Activated effector memory CD4-positive, alpha-beta T cell treated with Interleukin-2 at 50 U/mL for 16 hours (primary cell): ENCODE measurements at regions not wholly inside any gene's neighbourhood (a gene's known extent, or its start where the extent isn't known, plus 50 kb on each side); places are given as distances from the start of the nearest gene placed in this dataset.

Experiments used
- DNase-seq: peaks from one replicate; pipeline ENCODE4 v3.0.0-alpha.2; 2020

DNA sequence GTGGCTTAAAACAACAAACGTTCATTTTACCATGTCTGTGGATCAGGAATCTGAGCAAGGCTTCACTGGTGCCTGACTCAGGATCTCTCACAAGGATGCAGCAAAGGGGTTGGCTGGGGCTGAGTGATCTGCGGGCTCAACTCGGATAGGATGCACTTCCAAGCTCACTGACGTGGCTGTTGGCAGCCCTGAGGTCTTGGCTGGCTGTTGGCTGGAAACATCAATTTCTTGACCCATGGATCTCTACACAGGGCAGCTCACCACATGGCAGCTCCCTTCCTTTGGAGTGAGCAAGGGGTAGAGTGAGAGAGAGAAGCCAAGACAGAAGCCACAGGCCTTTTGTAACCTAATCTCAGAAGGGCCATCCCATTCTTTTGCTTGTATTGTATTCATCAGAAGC, 202.1 kb downstream of the NXNL2 start:
- DNase-seq = no peak

- no peak for DNase-seq
Measured at GRCh38 chr9:88737876-88738275, 202.9 kb downstream of the NXNL2 start.

GRCh38 chr9:88738709-88739108, 203.7 kb downstream of the NXNL2 start:
- no peak for DNase-seq

DNA sequence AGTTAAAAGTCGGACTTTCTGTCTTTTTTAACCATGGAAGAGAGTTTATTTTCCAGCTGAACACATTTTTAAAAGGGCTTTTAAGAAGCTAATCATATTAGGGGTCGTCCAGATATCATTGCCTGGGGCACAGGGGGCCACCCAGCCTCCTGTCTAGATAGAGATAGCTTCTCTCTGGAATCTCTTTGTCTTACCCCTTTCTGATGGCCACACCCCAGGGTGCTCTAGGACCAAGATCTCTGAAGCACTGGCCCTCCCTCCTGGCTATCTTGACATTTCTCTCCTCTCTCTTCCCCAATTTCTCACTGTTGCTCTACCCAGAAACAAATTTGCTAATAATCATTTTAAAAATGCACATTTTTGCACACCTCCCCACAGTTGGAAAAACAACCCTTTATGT, 204.4 kb downstream of the NXNL2 start:
- DNase-seq = no peak

DNA sequence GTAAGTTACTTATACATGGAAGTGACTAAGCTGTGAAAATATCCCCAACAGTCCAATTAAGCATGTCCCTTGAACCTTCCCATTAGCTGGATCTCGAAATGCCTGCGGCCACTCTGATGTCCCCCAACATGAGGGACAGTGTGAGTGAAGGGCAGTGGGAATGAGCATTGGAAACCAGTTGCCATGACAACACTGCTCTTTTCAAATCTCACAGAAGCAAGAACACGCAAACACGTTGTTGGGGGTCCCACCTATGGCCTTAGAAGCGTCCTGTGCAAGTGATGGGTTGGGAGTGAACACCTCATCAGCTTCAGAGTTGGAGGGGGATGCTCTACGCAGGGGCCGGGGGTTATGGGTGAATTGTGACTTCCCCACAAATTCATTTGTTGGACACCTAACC, 205.9 kb downstream of the NXNL2 start:
- DNase-seq = no peak

- DNase-seq = no peak
Measured at GRCh38 chr9:88741335-88741734, 206.4 kb downstream of the NXNL2 start.

DNA sequence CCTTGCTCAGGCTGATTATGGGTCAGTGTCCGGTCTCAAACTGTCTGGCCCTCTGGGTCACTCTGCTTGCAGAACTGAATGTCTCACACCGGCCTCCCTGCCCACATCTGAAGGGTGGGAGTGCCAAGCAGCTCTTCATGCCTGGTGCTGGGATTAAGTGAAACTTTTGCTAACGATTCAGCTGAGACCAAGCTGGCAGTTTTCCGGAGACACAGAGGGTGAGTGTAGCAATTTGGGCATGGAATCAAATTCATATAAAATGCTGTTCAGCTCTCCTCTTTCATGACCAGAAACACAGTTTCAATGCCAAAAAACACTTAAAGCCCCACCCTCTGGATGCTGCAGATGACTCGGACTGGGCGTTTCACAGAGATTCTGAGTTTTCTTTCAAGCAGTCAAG, 207.5 kb downstream of the NXNL2 start:
- DNase-seq = no peak

GRCh38 chr9:88742905-88743304, 207.9 kb downstream of the NXNL2 start:
- no peak for DNase-seq

- no peak for DNase-seq
Measured at GRCh38 chr9:88745276-88746001, 210.5 kb downstream of the NXNL2 start.

DNA sequence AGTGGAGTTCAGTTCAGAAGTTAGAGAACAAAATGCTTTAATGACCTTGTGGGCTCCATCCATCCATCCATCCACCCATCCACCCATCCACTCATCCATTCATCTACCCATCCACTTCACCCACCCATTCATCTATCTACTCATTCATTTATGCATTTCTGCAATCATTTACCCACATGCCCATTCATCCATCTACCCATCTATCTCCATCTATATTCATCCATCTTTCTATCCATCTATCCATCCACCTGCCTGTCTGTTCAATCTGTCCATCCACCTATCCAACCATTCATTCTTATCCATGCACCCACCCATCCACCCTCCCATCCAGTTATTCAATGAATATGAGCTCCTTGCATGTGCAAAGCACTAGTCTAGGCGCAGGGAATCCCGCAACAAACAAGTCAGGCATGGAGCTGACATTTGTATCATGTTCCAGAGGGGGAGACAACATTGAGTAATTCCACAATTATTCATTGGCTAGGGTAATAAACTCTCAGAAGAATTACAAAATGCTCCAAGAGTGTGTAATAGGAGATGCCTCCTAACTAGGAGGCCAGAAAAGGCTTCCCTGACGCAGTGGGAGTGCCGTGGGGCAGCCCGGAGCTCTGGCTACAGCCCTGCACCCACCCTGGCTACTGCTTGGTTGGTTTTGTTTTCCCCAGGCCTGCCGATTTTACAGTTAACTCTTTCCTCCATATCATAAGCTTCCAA, 211.2 kb downstream of the NXNL2 start:
- no peak for DNase-seq

DNA sequence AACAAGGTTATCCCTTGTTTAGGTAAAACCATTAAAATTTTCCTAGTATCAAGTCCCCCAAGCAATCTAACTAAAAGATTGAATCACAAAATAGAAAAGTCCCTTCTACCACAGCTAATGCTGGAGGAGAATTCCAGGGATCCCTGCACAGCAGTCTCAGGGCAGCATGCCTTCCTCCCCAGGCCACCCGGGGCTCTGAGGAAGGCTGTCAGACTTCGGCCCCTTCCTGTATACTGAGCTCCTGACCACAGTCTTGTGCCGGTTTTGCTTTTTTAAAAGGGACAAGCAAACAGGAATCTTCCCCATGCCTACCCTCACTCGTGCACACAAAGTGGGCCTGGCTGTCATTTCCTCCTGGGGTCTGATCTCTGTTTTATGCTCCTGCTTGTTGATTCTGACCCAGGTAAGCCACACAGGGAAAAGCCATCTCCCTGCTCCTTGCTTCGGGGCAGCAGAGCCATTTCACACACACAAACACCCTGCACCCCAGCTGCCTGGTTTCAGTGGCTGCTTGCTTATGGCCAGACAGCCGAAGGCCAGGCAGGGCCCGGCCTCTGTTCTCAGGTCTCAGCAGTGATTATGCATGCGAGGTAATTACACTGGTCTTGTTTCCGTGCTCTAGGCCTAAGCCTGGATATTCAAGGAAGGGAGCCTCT, 211.9 kb downstream of the NXNL2 start:
- no peak for DNase-seq

- no peak for DNase-seq
Measured at GRCh38 chr9:88747768-88748167, 212.8 kb downstream of the NXNL2 start.

- no peak for DNase-seq
Measured at GRCh38 chr9:88748566-88749261, 213.7 kb downstream of the NXNL2 start.

DNA sequence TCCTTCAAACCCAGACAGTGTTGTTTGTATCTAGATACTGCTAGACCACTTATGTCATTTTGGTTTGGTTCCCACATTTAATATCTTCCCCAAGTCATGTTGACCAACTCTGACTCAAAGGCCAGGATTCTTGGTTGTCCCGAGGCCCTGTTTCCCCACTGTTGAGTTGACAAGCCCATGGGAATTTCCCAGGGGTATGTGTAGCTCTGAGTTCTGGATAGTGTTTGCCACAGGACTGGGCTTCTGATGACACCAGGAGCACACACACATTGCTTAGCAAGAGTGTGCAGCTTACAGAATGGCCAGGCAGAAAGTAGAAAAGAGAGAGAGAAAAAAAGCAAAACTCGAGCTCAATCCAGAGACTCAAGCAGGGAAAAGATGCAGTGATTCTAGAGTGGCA, 214.4 kb downstream of the NXNL2 start:
- DNase-seq = no peak

DNA sequence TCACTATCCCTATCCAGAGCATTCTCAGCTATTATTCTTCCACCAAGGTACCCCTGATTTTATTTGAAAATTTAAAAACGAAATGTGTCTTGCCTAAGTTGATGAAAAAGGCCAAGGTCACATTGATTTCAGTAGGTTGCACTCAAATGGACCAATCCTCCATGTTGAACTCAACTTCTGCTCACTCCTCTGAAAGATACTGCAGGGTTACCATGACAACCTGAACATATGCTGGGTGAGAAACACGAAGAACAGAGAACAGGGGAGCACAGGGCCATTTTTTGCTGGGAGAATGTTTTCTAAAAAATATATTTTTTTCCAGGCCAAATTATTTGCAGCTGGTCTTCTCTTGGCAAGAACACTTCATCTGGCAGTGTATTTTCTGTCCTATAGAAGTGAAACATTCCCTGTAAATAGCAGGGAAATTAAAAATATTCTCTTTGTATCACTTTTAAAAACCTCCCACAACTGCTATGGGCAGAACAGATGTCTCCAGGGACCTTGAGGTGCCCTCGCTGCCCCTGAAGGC, 215.9 kb downstream of the NXNL2 start:
- no peak for DNase-seq

DNA sequence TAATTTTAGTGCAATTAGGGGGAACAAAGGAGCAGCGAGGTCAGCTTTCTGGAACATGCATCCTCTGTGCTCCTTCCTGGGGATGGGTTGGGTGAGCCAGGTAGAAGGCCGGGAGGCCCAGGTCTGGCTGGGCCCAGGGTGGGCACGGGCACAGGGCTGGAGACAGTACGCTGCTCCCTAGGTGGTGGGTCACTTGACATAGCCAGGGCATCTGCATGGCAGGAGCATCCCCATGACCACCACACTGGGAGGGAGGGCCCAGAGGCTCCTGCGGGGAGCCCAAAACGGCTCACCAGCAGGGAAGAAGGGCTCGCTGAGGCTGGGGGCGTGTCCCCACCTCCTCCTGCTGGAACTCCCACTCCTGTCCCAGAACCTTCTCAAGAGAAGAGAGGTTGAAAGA, 216.8 kb downstream of the NXNL2 start:
- no peak for DNase-seq

- DNase-seq = no peak
Measured at GRCh38 chr9:88753691-88754367, 218.9 kb downstream of the NXNL2 start.

- DNase-seq = no peak
Measured at GRCh38 chr9:88754452-88754851, 219.5 kb downstream of the NXNL2 start.

DNA sequence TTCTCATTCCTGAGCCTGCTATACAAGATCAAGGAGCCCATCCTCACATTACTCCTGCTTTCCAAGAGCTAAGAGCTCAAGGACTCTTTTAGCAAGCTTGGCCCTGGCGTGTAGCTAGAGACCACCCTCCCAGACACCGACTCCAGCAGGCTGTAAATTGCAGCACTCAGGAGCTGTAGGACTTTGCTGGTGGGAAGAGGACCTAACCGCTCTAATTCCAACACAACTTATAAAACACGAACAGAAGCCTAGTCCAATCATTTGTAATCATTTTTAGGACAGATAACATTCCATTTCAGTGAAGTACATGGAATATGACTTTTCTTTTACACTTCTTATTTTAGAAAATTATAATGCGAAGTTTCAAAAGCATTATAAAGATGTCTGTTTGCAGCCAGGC, 219.9 kb downstream of the NXNL2 start:
- DNase-seq = no peak

DNA sequence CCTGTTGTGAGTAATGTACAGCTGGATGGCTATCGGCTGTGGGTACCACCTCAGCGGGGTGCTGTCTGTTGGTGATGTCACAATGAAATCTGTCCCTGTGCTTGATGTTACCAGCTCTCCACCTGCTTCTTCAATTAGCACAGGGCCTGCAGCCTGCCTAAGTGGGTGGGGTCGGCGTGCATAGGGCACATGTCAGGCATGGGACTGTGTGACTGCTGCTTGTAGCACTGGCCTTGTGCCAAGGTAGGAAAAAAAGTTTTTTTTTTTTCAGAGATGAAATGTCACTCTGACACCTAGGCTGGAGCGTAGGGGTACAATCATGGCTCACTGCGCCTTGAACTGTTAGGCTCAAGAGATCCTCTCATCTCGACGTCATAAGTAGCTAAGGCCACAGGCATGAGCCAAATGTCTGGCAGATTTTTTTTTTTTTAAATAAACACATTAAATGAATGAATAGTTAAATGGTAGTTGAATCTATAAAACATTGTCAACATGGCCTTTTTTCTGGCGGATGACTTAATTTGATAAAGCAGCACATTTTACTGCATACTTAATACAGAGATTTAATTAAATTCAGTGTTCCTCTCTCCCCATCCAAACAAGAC, 222.5 kb downstream of the NXNL2 start:
- DNase-seq = no peak

DNA sequence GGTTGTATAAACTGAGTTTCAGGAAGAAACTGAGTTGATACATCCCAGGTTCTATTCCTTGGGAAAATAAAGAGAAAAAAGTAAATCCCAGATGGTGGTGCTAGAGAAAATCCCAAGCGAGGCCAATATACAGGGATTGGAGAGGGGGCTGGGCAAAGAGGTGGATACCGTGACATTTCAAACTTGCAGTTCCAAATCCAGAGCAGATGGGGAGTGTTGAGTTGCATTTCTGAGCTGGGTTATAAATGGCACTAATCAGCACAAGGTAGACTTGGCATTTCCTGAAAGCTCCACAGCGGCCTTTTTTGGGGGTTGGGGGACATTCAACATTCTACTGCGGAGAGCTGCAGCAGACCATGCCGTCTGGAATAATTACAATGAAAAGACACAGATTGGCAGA, 224.4 kb downstream of the NXNL2 start:
- no peak for DNase-seq

DNA sequence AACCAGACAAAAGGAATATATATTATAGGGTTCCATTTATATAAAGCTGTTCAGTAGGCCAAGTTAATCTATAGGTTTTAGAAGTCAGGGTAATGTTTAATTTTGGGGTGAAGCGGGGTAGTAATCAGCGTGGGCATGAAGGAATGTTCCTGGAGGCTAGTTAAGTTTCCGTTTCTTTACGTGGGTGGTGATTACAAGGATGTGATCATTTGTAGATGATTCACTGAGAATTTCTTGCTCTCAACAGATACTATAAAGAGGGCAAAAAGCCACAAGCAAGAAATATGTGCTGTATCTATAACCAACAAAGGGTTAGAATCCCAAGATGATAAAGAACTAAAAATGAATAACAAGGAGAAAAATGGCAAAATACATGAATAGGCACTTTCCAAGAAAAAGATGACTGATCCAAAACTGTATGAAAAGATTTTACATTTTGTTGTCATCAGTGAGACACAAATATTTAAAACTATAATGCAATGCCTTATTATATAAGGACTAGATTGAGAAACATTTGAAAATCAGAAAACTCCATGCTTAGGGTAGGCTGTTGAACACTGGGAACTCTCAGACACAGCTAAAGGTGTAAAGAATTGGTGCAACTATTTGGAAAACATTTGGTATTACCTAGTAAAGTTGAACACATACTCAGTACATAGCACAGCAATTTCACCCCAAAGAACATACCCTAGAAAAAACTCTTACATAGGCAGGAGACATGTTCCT, 224.3 kb upstream of the S1PR3 start:
- no peak for DNase-seq
